Adrenal gland (tissue), 9 donors: ENCODE measurements at regions not wholly inside any gene's neighbourhood (a gene's known extent, or its start where the extent isn't known, plus 50 kb on each side); places are given as distances from the start of the nearest gene placed in this dataset.

ENCODE experiments used
- DNase-seq, 7 donors: peaks; one replicate each; pipeline ENCODE4 v3.0.0-alpha.2; 2019 to 2020
- H3K27ac ChIP-seq, 5 donors: fragments of 200-600 bp; sonication (generic) in 4 of 5; 1 replicate in 3 of 5; 2 replicates in 2 of 5; pipeline versions ENCODE4 v1.5.1 to v1.8.0; 2016 to 2020; ENCODE audit warnings: mild to moderate bottlenecking in 1 of 5
- H3K27me3 ChIP-seq: fragments of 200-600 bp; 2 replicates; pipeline ENCODE4 v1.8.0; 2021
- H3K36me3 ChIP-seq, 2 donors: fragments of 200-600 bp; replicated peaks in 1 of 2; 1 replicate in 1 of 2; 2 replicates in 1 of 2; pipeline versions ENCODE4 v1.5.1 to v1.8.0; 2018 to 2022
- H3K4me1 ChIP-seq, 2 donors: fragments of 200-600 bp; replicated peaks in 1 of 2; 1 replicate in 1 of 2; 2 replicates in 1 of 2; pipeline versions ENCODE4 v1.5.1 to v1.8.0; 2018 to 2021
- H3K4me3 ChIP-seq, 4 donors: fragments of 200-600 bp; sonication (generic) in 3 of 4; one replicate each; pipeline ENCODE4 v1.5.1; 2016 to 2018
- H3K9me3 ChIP-seq, 3 donors: fragments of 200-600 bp; sonication (generic) in 1 of 3; replicated peaks in 1 of 3; 1 replicate in 2 of 3; 2 replicates in 1 of 3; pipeline versions ENCODE4 v1.5.1 to v1.8.0; 2016 to 2021
- CTCF ChIP-seq, 6 experiments: fragments of 450-650 bp in 4 of 6; fragments of 200-600 bp in 2 of 6; sonication (generic) in 1 of 6; IDR thresholded peaks; 1 replicate in 5 of 6; 2 replicates in 1 of 6; pipeline versions ENCODE4 v1.5.1 to v1.8.0; 2016 to 2021; ENCODE audit warnings: antibody characterized with exemption in 6 of 6, mild to moderate bottlenecking in 2 of 6, moderate library complexity in 1 of 6
- POLR2A ChIP-seq, 2 donors: fragments of 450-650 bp; IDR thresholded peaks; one replicate each; pipeline ENCODE4 v1.6.1; 2017; ENCODE audit warnings: antibody characterized with exemption in 2 of 2, mild to moderate bottlenecking in 2 of 2, moderate library complexity in 1 of 2
- WGBS, 4 donors: extraction: QIAGEN DNeasy Blood & Tissue Kit in 2 of 4; methylation state at CpG; one replicate each; pipeline versions ENCODE4 v1.1.5 to v1.1.7; 2013 to 2017; 5-methylcytosine and 5-hydroxymethylcytosine counted together
- intact Hi-C, 2 donors: fragments of 100-400 bp; cut with DNase I; formaldehyde crosslinking; loops; one replicate each; pipeline versions ENCODE4 v1.14.1 to v1.15.0; 2022 to 2023
- donor health status: healthy with polysubstance abuse.
- donor health status: Bipolar disorder and iron deficiency.
- donor health status: DM: yes; HTN: yes; CAD: no.
- donor health status: DM: no; HTN: no; CAD: no.
- donor health status: DM: no; HTN: no; CAD: no.

- WGBS, 4 donors: 60 to 83% (median 66%) methylated on average over 1 of the region's 1 CpG
- no peak overlapping the region for H3K27ac ChIP-seq
- no peaks in the 10 kb centered on the region for H3K27me3 ChIP-seq
- no peak for DNase-seq
- H3K36me3 ChIP-seq: no peaks in the 10 kb centered on the region
- no peak overlapping the region for H3K4me3 ChIP-seq
- TF ChIP-seq POLR2A (IDR thresholded peaks at IDR 0.05) (no peak), CTCF (IDR thresholded peaks at IDR 0.05) (no peak)
- no peaks in the 10 kb centered on the region for H3K9me3 ChIP-seq
- intact Hi-C loops: no loop called here
- H3K4me1 ChIP-seq: no peaks in the 10 kb centered on the region
These were observed 115.4 kb upstream of the NTRK2 start for GRCh38 chr9:84554069-84554664.

- no peaks in the 10 kb centered on the region for H3K9me3 ChIP-seq
- TF ChIP-seq CTCF (IDR thresholded peaks at IDR 0.05) (no peak), POLR2A (IDR thresholded peaks at IDR 0.05) (no peak)
- 33 to 46% (median 40%) methylated on average over 1 of the region's 1 CpG for WGBS, 4 donors
- H3K27ac ChIP-seq: no peak overlapping the region
- no peaks in the 10 kb centered on the region for H3K4me1 ChIP-seq
- no peak overlapping the region for H3K4me3 ChIP-seq
- no peak for DNase-seq
- intact Hi-C loops: no loop called here
- H3K27me3 ChIP-seq: no peaks in the 10 kb centered on the region
- H3K36me3 ChIP-seq: no peaks in the 10 kb centered on the region
These were observed 113.0 kb upstream of the NTRK2 start for GRCh38 chr9:84556556-84556955.

- no peak for DNase-seq
- Histone ChIP-seq H3K36me3 (no peaks in the 10 kb centered on the region), H3K27me3 (no peaks in the 10 kb centered on the region), H3K4me1 (no peaks in the 10 kb centered on the region), H3K27ac (no peak overlapping the region), H3K9me3 (no peaks in the 10 kb centered on the region), H3K4me3 (no peak overlapping the region)
- WGBS, 4 donors: 54 to 73% (median 69%) methylated on average over 4 of the region's 4 CpGs
- no peak for TF ChIP-seq CTCF (IDR thresholded peaks at IDR 0.05)
- TF ChIP-seq POLR2A (IDR thresholded peaks at IDR 0.05): no peak
- intact Hi-C loops: no loop called here
These were observed 111.8 kb upstream of the NTRK2 start for GRCh38 chr9:84557751-84558150.

GRCh38 chr9:84563691-84564090, 105.8 kb upstream of the NTRK2 start:
- H3K36me3 ChIP-seq: no peaks in the 10 kb centered on the region
- TF ChIP-seq POLR2A (IDR thresholded peaks at IDR 0.05): no peak
- no peak for TF ChIP-seq CTCF (IDR thresholded peaks at IDR 0.05)
- no peak for DNase-seq
- intact Hi-C loops: no loop called here
- H3K27ac ChIP-seq: no peak overlapping the region
- no peaks in the 10 kb centered on the region for H3K9me3 ChIP-seq
- H3K4me1 ChIP-seq: no peaks in the 10 kb centered on the region
- H3K27me3 ChIP-seq: no peaks in the 10 kb centered on the region
- H3K4me3 ChIP-seq: no peak overlapping the region
